GM23338 (cell line): ENCODE measurements at regions not wholly inside any gene's neighbourhood (a gene's known extent, or its start where the extent isn't known, plus 50 kb on each side); places are given as distances from the start of the nearest gene placed in this dataset.

Source experiments
- CTCF ChIP-seq, 2 experiments: fragments of 200-600 bp in 1 of 2; sonication (generic) in 1 of 2; conservative IDR thresholded peaks; 2 replicates each; pipeline versions ENCODE4 v1.5.1 to v1.6.1; 2016 to 2017; ENCODE audit warnings: antibody characterized with exemption in 2 of 2, low read depth in 2 of 2, mild to moderate bottlenecking in 2 of 2, moderate library complexity in 1 of 2
- EZH2 ChIP-seq: fragments of 200-600 bp; sonication (generic); IDR thresholded peaks from one replicate; pipeline ENCODE4 v1.8.0; 2017; ENCODE audit warnings: antibody characterized with exemption, mild to moderate bottlenecking, low read depth; ENCODE audit not compliant: unreplicated experiment
- EZH2phosphoT487 ChIP-seq: fragments of 200-600 bp; sonication (generic); IDR thresholded peaks from one replicate; pipeline ENCODE4 v1.8.1; 2018; ENCODE audit warnings: antibody characterized with exemption; ENCODE audit not compliant: unreplicated experiment
- POLR2AphosphoS5 ChIP-seq: IDR thresholded peaks from 2 replicates; pipeline ENCODE4 v1.6.1; 2016; ENCODE audit warnings: antibody characterized with exemption, low read depth
- ZNF331 ChIP-seq: fragments of 250-450 bp; sonication (Bioruptor Pico); IDR thresholded peaks from 2 replicates; pipeline ENCODE4 v1.5.0; 2020; ENCODE audit warnings: low read depth, mild to moderate bottlenecking, moderate library complexity

GRCh38 chr13:36531746-36532486, 99.6 kb downstream of the CCNA1 start:
- TF ChIP-seq POLR2AphosphoS5 (no peak), CTCF (conservative IDR thresholded peaks at IDR 0.05; ENCODE audit: low read depth in 2 of 2) (no peak), EZH2 (no peak), ZNF331 (CRISPR knock-in tag) (no peak), EZH2phosphoT487 (no peak)
